8988T (cell line): ENCODE measurements at regions not wholly inside any gene's neighbourhood (a gene's known extent, or its start where the extent isn't known, plus 50 kb on each side); places are given as distances from the start of the nearest gene placed in this dataset.
"Not testable (repeated sequence)": the region's sequence is repeated elsewhere in the genome, so short reads cannot be mapped to it uniquely, and the experiment has no call there.

Experiments
- DNase-seq: peaks from one replicate; pipeline ENCODE4 v3.0.0; 2011

DNA sequence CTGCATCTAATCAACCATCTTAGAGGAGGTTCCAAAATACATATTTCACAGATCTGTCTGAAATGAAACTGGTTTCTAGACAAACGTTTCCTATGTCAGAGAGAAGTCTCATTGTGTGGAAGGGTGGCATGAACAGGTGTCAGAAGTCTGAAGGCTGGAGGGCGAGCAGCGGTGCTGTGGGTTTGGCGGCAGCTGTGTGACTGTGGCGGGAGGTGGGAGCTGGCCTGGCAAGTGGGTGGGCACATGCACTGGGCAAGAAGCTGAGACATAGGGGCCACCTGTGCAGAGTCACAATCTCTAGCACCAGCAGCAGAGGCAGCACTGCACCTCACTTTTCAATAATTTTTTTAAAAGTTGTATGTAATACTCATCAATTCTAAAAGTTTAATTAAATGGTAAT, 346.3 kb downstream of the DSC3 start:
- DNase-seq, result no peak

- no peak for DNase-seq
Measured at GRCh38 chr18:30694773-30695172, 347.8 kb downstream of the DSC3 start.

DNA sequence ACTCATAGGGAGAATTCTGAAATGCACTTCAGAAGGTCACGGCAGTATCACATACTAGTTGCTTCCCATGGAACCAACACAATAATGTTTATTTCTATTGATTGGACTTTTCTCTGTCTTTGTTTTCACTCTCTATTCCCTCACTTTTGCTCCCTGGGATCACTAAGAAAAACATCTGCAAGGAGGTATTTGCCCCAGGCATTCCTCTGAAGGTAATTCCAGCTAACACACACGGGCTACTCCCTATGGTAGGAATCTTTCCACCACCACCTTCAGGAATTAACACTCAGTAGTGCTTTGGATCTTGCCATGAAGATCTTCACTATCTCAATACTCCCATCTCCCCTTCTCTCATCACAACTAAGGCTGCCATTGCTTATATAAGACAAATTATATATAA, 353.3 kb downstream of the DSC3 start:
- DNase-seq, result no peak

DNA sequence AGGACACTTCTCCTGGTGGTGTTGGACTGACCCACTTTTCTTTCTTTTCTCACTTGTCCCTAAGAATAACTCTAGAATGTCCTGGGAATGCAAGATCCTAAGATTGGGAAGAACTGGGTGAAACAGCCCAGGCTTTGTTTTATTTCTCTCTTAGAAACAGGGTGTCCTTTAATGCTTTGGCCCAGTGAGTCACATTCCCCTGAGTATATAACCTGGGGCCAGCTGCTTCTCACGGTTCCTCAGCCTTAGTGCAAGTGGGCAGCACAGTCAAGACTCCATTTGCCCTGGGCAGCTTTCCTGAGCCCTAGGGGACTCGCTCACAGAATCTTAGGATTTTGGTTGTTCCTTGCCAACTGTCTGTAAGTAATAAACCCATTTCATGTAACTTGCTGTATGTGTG, 355.0 kb downstream of the DSC3 start:
- no peak for DNase-seq

DNA sequence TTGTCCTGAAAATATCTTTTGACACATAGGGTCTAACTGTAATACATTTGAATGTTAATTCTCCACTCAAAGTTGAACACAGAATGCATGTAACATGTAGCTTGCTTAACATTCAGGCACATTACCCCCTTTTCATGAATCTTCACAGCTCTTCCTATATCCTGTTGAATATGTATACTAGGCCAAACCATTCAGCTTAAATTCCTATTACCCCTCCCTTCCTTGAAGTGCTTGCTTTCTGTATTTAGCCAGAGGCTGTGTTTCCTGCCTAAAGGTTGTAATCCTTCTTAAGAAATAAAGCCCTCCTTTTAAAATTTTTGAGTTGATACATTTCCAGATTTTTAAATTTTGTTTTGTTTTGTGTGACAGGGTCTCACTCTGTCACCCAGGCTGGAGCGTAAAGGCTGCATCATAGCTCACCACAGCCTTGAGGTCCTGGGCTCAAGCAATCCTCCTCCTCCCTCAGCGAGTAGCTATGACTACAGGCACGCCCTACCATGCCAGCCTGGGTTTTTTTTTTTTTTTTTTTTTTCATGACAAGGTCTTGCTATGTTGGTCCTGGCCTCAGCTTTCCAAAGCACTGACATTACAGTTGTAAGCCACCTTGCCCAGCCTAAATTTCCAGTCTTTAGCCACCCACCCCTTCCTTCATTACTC, 357.6 kb downstream of the DSC3 start:
- DNase-seq, result no peak

DNA sequence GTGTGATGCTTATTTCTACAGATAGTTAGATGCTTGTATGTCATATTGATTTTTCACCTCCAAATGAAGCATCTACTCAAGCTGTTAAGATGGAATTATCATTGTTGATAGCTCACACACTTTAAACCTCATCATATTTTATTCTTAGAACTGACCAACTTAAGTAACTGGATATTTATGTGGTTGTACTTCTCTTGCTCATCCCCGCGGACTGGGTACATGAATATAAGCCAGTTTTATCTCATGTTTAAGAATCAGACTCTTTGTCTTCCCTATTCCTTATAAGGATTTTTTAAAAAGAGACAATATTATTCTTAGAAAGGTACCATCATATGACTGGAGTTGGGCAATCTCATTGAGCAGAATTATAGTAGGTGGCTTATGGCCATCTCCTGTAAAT, 358.7 kb downstream of the DSC3 start:
- DNase-seq, result no peak

DNA sequence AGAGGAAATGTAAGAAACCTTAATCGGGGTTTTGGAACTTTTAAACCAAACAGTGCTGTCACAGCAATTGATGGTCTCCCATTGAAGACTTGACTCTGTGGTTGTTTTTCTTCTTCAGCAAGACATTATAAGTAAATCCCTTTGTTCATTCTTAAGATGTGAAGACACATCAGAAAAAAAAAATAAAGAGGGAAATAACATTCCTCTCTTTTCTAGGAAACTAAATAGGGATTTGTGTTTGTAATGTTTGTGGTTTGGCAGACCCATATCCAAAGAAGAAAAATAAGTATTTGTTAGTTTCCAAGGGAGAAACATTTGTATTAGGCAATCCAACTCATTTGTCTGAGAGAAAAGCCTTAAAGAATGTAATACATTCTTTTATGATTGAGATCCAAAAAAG, 359.9 kb downstream of the DSC3 start:
- no peak for DNase-seq

GRCh38 chr18:30679285-30679930, 363.1 kb downstream of the DSC3 start:
- no peak for DNase-seq

DNA sequence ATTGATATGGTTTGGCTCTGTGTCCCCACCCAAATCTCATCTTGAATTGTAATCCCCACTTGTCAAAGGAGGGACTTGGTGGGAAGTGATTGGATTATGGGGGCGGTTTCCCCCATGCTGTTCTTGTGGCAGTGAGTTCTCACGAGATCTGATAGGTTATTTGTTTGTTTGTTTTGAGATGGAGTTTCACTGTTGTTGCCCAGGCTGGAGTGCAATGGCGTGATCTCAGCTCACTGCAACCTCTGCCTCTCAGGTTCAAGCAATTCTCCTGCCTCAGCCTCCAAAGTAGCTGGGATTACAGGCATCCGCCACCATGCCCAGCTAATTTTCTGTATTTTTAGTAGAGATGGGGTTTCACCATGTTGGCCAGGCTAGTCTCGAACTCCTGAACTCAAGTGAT, 364.7 kb downstream of the DSC3 start:
- not testable (repeated sequence) for DNase-seq

- no peak for DNase-seq
Measured at GRCh38 chr18:30676053-30676480, 366.5 kb downstream of the DSC3 start.

DNA sequence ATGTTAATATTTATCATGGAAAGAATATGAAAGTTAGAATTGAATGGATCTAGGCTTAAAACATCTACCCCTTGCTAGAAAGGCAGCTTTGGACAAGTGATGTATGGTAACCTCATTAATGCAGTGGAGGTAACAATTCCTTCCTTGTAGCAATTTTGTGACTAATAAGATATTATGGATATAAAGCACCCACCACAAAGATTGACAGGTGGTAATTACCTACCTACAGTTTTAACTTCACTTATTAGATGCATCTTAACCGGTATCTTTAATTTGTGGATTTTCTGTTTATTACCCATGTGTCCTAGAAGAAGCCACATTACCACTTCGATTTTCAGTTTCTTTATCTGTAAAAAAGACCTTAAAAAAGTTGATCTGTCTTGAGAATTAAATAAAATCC, 367.0 kb downstream of the DSC3 start:
- DNase-seq, result no peak

DNA sequence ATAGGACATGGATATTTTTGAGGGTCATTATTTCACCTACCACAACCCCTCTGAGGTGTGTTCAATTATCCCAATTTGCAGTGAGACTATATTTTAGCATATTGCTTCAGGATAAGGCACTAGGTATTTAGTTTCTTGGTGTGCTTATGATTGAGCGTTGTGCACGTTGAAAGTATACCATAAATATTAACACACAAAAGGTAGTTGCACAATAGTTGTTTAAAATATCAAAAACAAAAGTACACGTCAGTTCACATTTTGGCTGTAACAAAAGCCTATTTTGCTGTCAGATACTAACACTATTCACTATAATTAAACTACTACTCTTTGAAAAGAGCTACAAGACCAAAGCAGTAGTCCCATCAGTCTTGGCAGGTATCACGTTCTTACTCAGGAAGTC, 367.5 kb downstream of the DSC3 start:
- no peak for DNase-seq

- no peak for DNase-seq
Measured at GRCh38 chr18:30674596-30674995, 367.9 kb downstream of the DSC3 start.

GRCh38 chr18:30672439-30672838, 370.1 kb downstream of the DSC3 start:
- DNase-seq, result not testable (repeated sequence)

- no peak for DNase-seq
Measured at GRCh38 chr18:30658306-30658705, 384.2 kb downstream of the DSC3 start.

DNA sequence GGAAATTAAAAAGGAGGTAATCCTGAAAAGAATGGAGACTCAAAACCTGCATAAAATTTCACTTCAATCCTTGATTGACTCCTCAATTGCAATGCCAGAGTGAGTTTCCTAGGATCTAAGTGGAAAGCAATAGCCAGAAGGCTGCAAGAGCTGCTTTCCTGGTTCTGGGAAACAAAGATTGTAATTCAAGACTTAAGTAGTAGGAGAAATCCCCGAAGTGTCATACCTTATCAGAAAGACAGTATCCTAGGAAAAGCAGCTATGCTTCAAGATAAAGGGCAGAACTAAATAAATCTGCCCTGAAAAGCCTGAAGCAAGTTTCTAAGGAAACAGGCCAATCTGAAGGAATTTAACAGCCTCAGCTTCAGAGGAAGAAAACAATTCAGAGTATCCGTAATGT, 390.2 kb downstream of the DSC3 start:
- DNase-seq, result no peak

- DNase-seq, result no peak
Measured at GRCh38 chr18:30650499-30650898, 392.0 kb downstream of the DSC3 start.

DNA sequence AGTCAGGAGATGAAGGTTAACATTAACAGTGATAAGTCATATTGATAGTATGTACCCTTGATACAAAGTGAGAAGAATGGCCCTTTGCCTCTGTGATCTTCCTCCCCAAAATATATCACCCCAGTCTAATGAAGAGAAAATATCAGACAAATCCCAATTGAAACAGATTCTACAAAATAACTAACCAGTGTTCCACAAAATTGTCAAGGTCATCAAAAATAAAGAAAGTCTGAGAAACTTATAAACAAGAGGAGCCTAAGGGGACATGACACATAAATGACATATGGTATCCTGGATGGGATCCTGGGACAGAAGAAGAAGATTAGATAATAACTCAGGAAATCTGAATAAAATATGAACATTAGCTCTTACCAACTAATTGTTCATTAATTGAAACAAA, 398.4 kb downstream of the DSC3 start:
- no peak for DNase-seq

- DNase-seq, result no peak
Measured at GRCh38 chr18:30639361-30639760, 403.2 kb downstream of the DSC3 start.

DNA sequence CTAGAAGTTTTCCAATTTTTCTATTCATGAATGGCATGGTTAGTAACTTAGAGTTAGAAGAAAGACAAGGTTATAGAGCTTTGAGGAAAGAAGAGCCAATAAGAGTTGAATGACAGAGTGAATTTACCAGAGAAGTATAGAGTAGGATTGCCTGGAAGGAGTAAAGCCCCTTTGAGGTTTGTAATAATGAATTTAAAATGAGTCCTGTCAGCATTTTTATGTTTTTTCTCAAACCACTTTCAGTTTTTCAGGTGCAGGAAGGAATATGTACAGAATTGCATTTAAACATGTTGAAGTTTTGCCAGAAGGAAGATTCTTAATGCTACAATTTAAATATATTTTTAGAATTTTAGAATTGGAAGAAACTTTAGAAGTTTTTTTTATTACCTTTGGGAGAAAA, 408.3 kb downstream of the DSC3 start:
- no peak for DNase-seq

GRCh38 chr18:30632071-30632698, 410.4 kb downstream of the DSC3 start:
- no peak for DNase-seq

GRCh38 chr18:30625961-30626360, 416.6 kb downstream of the DSC3 start:
- no peak for DNase-seq

- DNase-seq, result no peak
Measured at GRCh38 chr18:30623401-30624065, 419.0 kb downstream of the DSC3 start.

GRCh38 chr18:30622635-30623034, 419.9 kb downstream of the DSC3 start:
- no peak for DNase-seq
